ENCODE measurements at regions not wholly inside any gene's neighbourhood (a gene's known extent, or its start where the extent isn't known, plus 50 kb on each side); places are given as distances from the start of the nearest gene placed in this dataset.

- no peak overlapping the region for H3K4me3 ChIP-seq (ENCODE audit: low read length in 2 of 2)
- no peaks in the 10 kb centered on the region for H3K9me3 ChIP-seq (ENCODE audit: control insufficient read depth in 2 of 2, low read length in 2 of 2)
- peak overlapping the region; percentile 18 for H3K27ac ChIP-seq (ENCODE audit: low read length)
- H3K9ac ChIP-seq (ENCODE audit: low read length in 2 of 2) = no peak overlapping the region
- no peaks in the 10 kb centered on the region for H3K36me3 ChIP-seq (ENCODE audit: control insufficient read depth in 2 of 2, insufficient read depth in 2 of 2, low read length in 2 of 2)
- H3K4me1 ChIP-seq (ENCODE audit: control insufficient read depth, insufficient read depth, low read length) = peaks cover 21% of the 10 kb centered on the region
- H3K27me3 ChIP-seq (ENCODE audit: control insufficient read depth in 1 of 2, insufficient read depth in 2 of 2, low read length in 2 of 2) = no peaks in the 10 kb centered on the region
These were observed 79.7 kb upstream of the IGFBP5 start for GRCh38 chr2:216775043-216775453.

- Histone ChIP-seq H3K9me3 (ENCODE audit: control insufficient read depth in 2 of 2, low read length in 2 of 2) (no peaks in the 10 kb centered on the region), H3K27ac (ENCODE audit: low read length) (peak overlapping the region; percentile 18), H3K4me1 (ENCODE audit: control insufficient read depth, insufficient read depth, low read length) (peaks cover 21% of the 10 kb centered on the region), H3K27me3 (ENCODE audit: control insufficient read depth in 1 of 2, insufficient read depth in 2 of 2, low read length in 2 of 2) (no peaks in the 10 kb centered on the region), H3K4me3 (ENCODE audit: low read length in 2 of 2) (no peak overlapping the region), H3K36me3 (ENCODE audit: control insufficient read depth in 2 of 2, insufficient read depth in 2 of 2, low read length in 2 of 2) (no peaks in the 10 kb centered on the region), H3K9ac (ENCODE audit: low read length in 2 of 2) (no peak overlapping the region)
These were observed 79.3 kb upstream of the IGFBP5 start for GRCh38 chr2:216774620-216775019.

GRCh38 chr2:216774180-216774579, 78.8 kb upstream of the IGFBP5 start:
- Histone ChIP-seq H3K4me1 (ENCODE audit: control insufficient read depth, insufficient read depth, low read length) (peaks cover 21% of the 10 kb centered on the region), H3K4me3 (ENCODE audit: low read length in 2 of 2) (no peak overlapping the region), H3K9me3 (ENCODE audit: control insufficient read depth in 2 of 2, low read length in 2 of 2) (no peaks in the 10 kb centered on the region), H3K27me3 (ENCODE audit: control insufficient read depth in 1 of 2, insufficient read depth in 2 of 2, low read length in 2 of 2) (no peaks in the 10 kb centered on the region), H3K27ac (ENCODE audit: low read length) (no peak overlapping the region), H3K9ac (ENCODE audit: low read length in 2 of 2) (no peak overlapping the region), H3K36me3 (ENCODE audit: control insufficient read depth in 2 of 2, insufficient read depth in 2 of 2, low read length in 2 of 2) (no peaks in the 10 kb centered on the region)

- Histone ChIP-seq H3K4me3 (ENCODE audit: low read length in 2 of 2) (no peak overlapping the region), H3K27ac (ENCODE audit: low read length) (no peak overlapping the region), H3K27me3 (ENCODE audit: control insufficient read depth in 1 of 2, insufficient read depth in 2 of 2, low read length in 2 of 2) (no peaks in the 10 kb centered on the region), H3K36me3 (ENCODE audit: control insufficient read depth in 2 of 2, insufficient read depth in 2 of 2, low read length in 2 of 2) (no peaks in the 10 kb centered on the region), H3K4me1 (ENCODE audit: control insufficient read depth, insufficient read depth, low read length) (peaks cover 21% of the 10 kb centered on the region), H3K9me3 (ENCODE audit: control insufficient read depth in 2 of 2, low read length in 2 of 2) (no peaks in the 10 kb centered on the region), H3K9ac (ENCODE audit: low read length in 2 of 2) (no peak overlapping the region)
These were observed 77.7 kb upstream of the IGFBP5 start for GRCh38 chr2:216773072-216773471.

GRCh38 chr2:216770717-216771116, 75.4 kb upstream of the IGFBP5 start:
- Histone ChIP-seq H3K27me3 (ENCODE audit: control insufficient read depth in 1 of 2, insufficient read depth in 2 of 2, low read length in 2 of 2) (no peaks in the 10 kb centered on the region), H3K9me3 (ENCODE audit: control insufficient read depth in 2 of 2, low read length in 2 of 2) (no peaks in the 10 kb centered on the region), H3K4me1 (ENCODE audit: control insufficient read depth, insufficient read depth, low read length) (peaks cover 29% of the 10 kb centered on the region), H3K9ac (ENCODE audit: low read length in 2 of 2) (no peak overlapping the region), H3K36me3 (ENCODE audit: control insufficient read depth in 2 of 2, insufficient read depth in 2 of 2, low read length in 2 of 2) (no peaks in the 10 kb centered on the region), H3K4me3 (ENCODE audit: low read length in 2 of 2) (no peak overlapping the region), H3K27ac (ENCODE audit: low read length) (no peak overlapping the region)

- H3K36me3 ChIP-seq (ENCODE audit: control insufficient read depth in 2 of 2, insufficient read depth in 2 of 2, low read length in 2 of 2) = no peaks in the 10 kb centered on the region
- no peak overlapping the region for H3K27ac ChIP-seq (ENCODE audit: low read length)
- no peak overlapping the region for H3K9ac ChIP-seq (ENCODE audit: low read length in 2 of 2)
- H3K27me3 ChIP-seq (ENCODE audit: control insufficient read depth in 1 of 2, insufficient read depth in 2 of 2, low read length in 2 of 2) = no peaks in the 10 kb centered on the region
- no peak overlapping the region for H3K4me3 ChIP-seq (ENCODE audit: low read length in 2 of 2)
- peaks cover 28% of the 10 kb centered on the region for H3K4me1 ChIP-seq (ENCODE audit: control insufficient read depth, insufficient read depth, low read length)
- H3K9me3 ChIP-seq (ENCODE audit: control insufficient read depth in 2 of 2, low read length in 2 of 2) = no peaks in the 10 kb centered on the region
These were observed 74.7 kb upstream of the IGFBP5 start for GRCh38 chr2:216770050-216770449.

- no peaks in the 10 kb centered on the region for H3K36me3 ChIP-seq (ENCODE audit: control insufficient read depth in 2 of 2, insufficient read depth in 2 of 2, low read length in 2 of 2)
These were observed 74.3 kb upstream of the IGFBP5 start for GRCh38 chr2:216769626-216770025.

GRCh38 chr2:216768908-216769411, 73.6 kb upstream of the IGFBP5 start:
- Histone ChIP-seq H3K9ac (ENCODE audit: low read length in 2 of 2) (no peak overlapping the region), H3K9me3 (ENCODE audit: control insufficient read depth in 2 of 2, low read length in 2 of 2) (no peaks in the 10 kb centered on the region), H3K4me3 (ENCODE audit: low read length in 2 of 2) (no peak overlapping the region), H3K36me3 (ENCODE audit: control insufficient read depth in 2 of 2, insufficient read depth in 2 of 2, low read length in 2 of 2) (no peaks in the 10 kb centered on the region), H3K27me3 (ENCODE audit: control insufficient read depth in 1 of 2, insufficient read depth in 2 of 2, low read length in 2 of 2) (no peaks in the 10 kb centered on the region), H3K4me1 (ENCODE audit: control insufficient read depth, insufficient read depth, low read length) (peaks cover 20% of the 10 kb centered on the region), H3K27ac (ENCODE audit: low read length) (no peak overlapping the region)

More at GRCh38 chr2:216769626-216770025, 74.3 kb upstream of the IGFBP5 start:
- Histone ChIP-seq H3K27me3 (ENCODE audit: control insufficient read depth in 1 of 2, insufficient read depth in 2 of 2, low read length in 2 of 2) (no peaks in the 10 kb centered on the region), H3K9me3 (ENCODE audit: control insufficient read depth in 2 of 2, low read length in 2 of 2) (no peaks in the 10 kb centered on the region), H3K4me3 (ENCODE audit: low read length in 2 of 2) (no peak overlapping the region), H3K27ac (ENCODE audit: low read length) (no peak overlapping the region), H3K4me1 (ENCODE audit: control insufficient read depth, insufficient read depth, low read length) (peaks cover 24% of the 10 kb centered on the region), H3K9ac (ENCODE audit: low read length in 2 of 2) (no peak overlapping the region)

- no peak overlapping the region for H3K9ac ChIP-seq (ENCODE audit: low read length in 2 of 2)
- H3K36me3 ChIP-seq (ENCODE audit: control insufficient read depth in 2 of 2, insufficient read depth in 2 of 2, low read length in 2 of 2) = no peaks in the 10 kb centered on the region
- no peaks in the 10 kb centered on the region for H3K27me3 ChIP-seq (ENCODE audit: control insufficient read depth in 1 of 2, insufficient read depth in 2 of 2, low read length in 2 of 2)
- no peaks in the 10 kb centered on the region for H3K9me3 ChIP-seq (ENCODE audit: control insufficient read depth in 2 of 2, low read length in 2 of 2)
- H3K4me3 ChIP-seq (ENCODE audit: low read length in 2 of 2) = no peak overlapping the region
- peaks cover 16% of the 10 kb centered on the region for H3K4me1 ChIP-seq (ENCODE audit: control insufficient read depth, insufficient read depth, low read length)
- no peak overlapping the region for H3K27ac ChIP-seq (ENCODE audit: low read length)
These were observed 70.5 kb upstream of the IGFBP5 start for GRCh38 chr2:216765761-216766262.

- Histone ChIP-seq H3K27me3 (ENCODE audit: control insufficient read depth in 1 of 2, insufficient read depth in 2 of 2, low read length in 2 of 2) (no peaks in the 10 kb centered on the region), H3K4me1 (ENCODE audit: control insufficient read depth, insufficient read depth, low read length) (peaks cover 32% of the 10 kb centered on the region), H3K4me3 (ENCODE audit: low read length in 2 of 2) (no peak overlapping the region), H3K36me3 (ENCODE audit: control insufficient read depth in 2 of 2, insufficient read depth in 2 of 2, low read length in 2 of 2) (no peaks in the 10 kb centered on the region), H3K9ac (ENCODE audit: low read length in 2 of 2) (no peak overlapping the region), H3K9me3 (ENCODE audit: control insufficient read depth in 2 of 2, low read length in 2 of 2) (no peaks in the 10 kb centered on the region), H3K27ac (ENCODE audit: low read length) (no peak overlapping the region)
These were observed 68.0 kb upstream of the IGFBP5 start for GRCh38 chr2:216763396-216763795.

GRCh38 chr2:216761809-216762208, 66.5 kb upstream of the IGFBP5 start:
- H3K4me1 ChIP-seq (ENCODE audit: control insufficient read depth, insufficient read depth, low read length) = peaks cover 43% of the 10 kb centered on the region
- no peaks in the 10 kb centered on the region for H3K27me3 ChIP-seq (ENCODE audit: control insufficient read depth in 1 of 2, insufficient read depth in 2 of 2, low read length in 2 of 2)
- H3K9me3 ChIP-seq (ENCODE audit: control insufficient read depth in 2 of 2, low read length in 2 of 2) = no peaks in the 10 kb centered on the region

More at GRCh38 chr2:216761809-216762208, 66.5 kb upstream of the IGFBP5 start:
- peak overlapping the region; percentile 53 for H3K27ac ChIP-seq (ENCODE audit: low read length)
- H3K9ac ChIP-seq (ENCODE audit: low read length in 2 of 2) = no peak overlapping the region
- no peaks in the 10 kb centered on the region for H3K36me3 ChIP-seq (ENCODE audit: control insufficient read depth in 2 of 2, insufficient read depth in 2 of 2, low read length in 2 of 2)
- H3K4me3 ChIP-seq (ENCODE audit: low read length in 2 of 2) = no peak overlapping the region
